Panc1 (cell line): ENCODE measurements at regions not wholly inside any gene's neighbourhood (a gene's known extent, or its start where the extent isn't known, plus 50 kb on each side); places are given as distances from the start of the nearest gene placed in this dataset.

Experiments
- POLR2AphosphoS5 ChIP-seq: IDR thresholded peaks from 2 replicates; pipeline ENCODE4 v1.6.1; 2012; ENCODE audit warnings: mild to moderate bottlenecking, low read depth, low read length, moderate library complexity
- TF ChIP-seq, protein P1 (sequence below): fragments of 450-650 bp; IDR thresholded peaks from 2 replicates; pipeline ENCODE4 v1.5.1; 2017; ENCODE audit warnings: mild to moderate bottlenecking

DNA sequence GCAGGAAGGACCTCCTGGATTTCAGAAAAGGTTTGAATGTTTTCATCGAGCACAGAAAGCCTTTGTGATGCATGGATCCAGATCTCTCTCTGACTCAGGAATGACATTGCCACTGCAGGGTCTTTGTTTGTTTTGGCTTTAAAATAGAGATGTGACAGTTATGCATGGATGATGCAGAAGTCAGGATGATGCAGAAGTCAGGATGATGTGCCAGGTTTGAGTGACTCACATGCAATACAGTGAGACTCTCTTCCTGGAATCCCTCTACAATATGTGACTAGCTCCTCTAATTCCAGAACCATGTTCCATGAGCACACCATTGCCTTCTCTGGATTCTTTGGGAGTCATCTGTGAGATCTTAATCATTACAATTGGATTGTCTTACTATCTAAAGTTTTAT, 177.9 kb upstream of the RAB6C start:
- TF ChIP-seq, protein P1, sequence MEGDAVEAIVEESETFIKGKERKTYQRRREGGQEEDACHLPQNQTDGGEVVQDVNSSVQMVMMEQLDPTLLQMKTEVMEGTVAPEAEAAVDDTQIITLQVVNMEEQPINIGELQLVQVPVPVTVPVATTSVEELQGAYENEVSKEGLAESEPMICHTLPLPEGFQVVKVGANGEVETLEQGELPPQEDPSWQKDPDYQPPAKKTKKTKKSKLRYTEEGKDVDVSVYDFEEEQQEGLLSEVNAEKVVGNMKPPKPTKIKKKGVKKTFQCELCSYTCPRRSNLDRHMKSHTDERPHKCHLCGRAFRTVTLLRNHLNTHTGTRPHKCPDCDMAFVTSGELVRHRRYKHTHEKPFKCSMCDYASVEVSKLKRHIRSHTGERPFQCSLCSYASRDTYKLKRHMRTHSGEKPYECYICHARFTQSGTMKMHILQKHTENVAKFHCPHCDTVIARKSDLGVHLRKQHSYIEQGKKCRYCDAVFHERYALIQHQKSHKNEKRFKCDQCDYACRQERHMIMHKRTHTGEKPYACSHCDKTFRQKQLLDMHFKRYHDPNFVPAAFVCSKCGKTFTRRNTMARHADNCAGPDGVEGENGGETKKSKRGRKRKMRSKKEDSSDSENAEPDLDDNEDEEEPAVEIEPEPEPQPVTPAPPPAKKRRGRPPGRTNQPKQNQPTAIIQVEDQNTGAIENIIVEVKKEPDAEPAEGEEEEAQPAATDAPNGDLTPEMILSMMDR, result no peak
- no peak for TF ChIP-seq POLR2AphosphoS5
